ENCODE measurements at regions not wholly inside any gene's neighbourhood (a gene's known extent, or its start where the extent isn't known, plus 50 kb on each side); places are given as distances from the start of the nearest gene placed in this dataset.
"Not testable (repeated sequence)": the region's sequence is repeated elsewhere in the genome, so short reads cannot be mapped to it uniquely, and the experiment has no call there.

DNA sequence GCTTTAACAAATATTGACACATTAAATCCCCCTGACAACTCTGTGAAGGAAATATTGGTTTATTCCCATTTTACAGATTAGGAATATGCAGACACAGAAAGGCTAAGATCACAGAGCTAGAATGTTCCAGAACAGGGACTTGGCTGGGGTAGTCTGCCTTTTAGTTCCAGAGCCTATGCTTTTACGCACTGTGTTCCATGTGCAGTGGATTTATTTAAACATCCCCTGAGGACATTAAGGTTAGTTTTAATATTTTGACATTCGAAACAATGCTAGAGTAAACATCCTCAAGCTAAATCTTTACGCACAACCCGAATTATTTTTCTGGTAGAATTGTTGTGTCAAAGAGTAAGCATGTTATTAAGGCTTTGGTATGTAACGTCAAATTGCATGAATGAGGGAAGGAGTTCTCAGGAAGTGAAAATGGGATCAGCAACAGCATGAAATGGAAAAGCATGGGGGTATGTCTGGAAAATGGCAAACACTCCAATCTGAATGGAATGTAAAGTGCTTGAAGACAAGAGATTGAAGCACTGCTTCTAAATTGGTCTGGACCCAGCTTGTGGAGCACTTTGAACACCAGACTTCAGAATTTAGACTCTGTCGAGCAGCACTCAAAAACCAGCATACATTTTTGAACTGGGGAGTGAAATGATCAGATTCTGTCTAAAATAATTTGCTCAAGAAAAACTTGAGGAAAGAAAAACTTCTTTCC is 429.9 kb downstream of the CD83 start:
- Mint-ChIP-seq H3K27ac (no peak overlapping the region), H3K4me1 (peaks cover 10 to 22% (median 18%) of the 10 kb centered on the region in 3 donors), H3K9me3 (no peaks in the 10 kb centered on the region), H3K36me3 (peaks cover 5% of the 10 kb centered on the region), H3K4me3 (no peak overlapping the region), H3K27me3 (no peaks in the 10 kb centered on the region)

DNA sequence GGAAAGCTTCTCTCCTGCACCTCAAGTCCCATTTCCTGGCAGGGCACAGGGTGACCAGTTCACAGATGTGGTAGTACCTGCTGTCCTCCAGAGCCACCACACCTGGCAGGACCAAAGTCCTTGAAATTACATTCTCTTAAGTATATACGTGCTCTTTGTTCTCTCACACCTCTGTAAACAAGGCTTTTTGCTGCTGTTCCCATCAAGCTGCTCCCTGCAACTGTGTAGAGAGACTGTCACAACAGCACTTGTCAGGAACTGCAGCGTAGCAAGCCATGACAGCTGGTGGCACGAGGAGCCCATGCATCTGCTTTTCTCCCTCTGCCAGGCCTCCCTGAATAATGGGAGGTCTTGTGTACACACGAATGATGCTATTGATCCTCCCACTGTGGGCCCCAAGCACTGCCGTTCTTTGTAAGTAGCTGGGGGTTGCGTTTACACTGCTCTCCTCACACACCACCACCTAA is 431.8 kb downstream of the CD83 start:
- Mint-ChIP-seq H3K27ac (no peak overlapping the region), H3K9me3 (no peaks in the 10 kb centered on the region), H3K36me3 (peaks cover 7% of the 10 kb centered on the region), H3K4me1 (peaks cover 2 to 14% (median 5%) of the 10 kb centered on the region in 3 donors), H3K4me3 (no peak overlapping the region), H3K27me3 (no peaks in the 10 kb centered on the region)

DNA sequence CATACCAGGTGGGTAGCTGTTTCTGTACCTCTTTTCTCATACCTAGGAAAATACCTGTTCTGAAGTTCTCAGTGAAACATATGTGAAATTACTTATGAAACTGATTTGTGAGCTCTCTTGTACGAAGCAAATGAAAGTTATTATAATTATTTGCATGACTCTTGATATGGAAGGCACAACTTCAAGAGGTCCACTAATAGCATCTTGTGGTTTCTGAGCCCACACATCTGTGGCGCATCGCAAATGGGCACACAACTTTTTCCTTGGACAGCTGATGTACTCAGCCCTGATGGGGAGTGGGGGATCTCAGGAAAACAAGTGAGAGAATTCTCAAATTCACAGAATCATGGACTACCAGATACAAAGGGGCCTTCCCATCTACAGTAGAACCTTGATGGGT is 432.3 kb downstream of the CD83 start:
- Mint-ChIP-seq H3K36me3 (peaks cover 7% of the 10 kb centered on the region), H3K9me3 (no peaks in the 10 kb centered on the region), H3K27me3 (no peaks in the 10 kb centered on the region), H3K27ac (no peak overlapping the region), H3K4me1 (peaks cover 2 to 9% (median 5%) of the 10 kb centered on the region in 3 donors), H3K4me3 (no peak overlapping the region)

DNA sequence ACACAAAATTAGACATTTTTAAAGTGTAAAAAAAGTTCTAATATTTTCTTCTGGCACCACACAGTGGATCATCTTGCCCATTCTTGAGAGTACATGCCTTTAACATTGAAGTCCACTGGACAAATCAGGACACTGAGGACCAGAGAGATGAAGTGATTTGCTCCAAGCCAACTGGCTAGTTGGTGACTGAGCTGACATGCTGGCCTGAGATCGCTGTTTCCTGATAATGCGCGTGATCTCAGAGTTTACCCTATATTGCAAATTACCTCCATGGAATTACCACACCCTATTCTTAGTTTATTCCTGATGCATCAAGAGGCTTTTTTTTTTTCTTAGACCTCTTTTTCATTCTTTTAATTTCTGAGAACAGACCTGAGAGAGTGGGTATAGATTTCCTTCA is 432.8 kb downstream of the CD83 start:
- H3K4me1 Mint-ChIP-seq = peaks cover 0 to 9% (median 5%) of the 10 kb centered on the region in 3 donors
- H3K36me3 Mint-ChIP-seq = peaks cover 7% of the 10 kb centered on the region
- no peak overlapping the region for H3K27ac Mint-ChIP-seq
- no peaks in the 10 kb centered on the region for H3K9me3 Mint-ChIP-seq
- no peak overlapping the region for H3K4me3 Mint-ChIP-seq
- H3K27me3 Mint-ChIP-seq = no peaks in the 10 kb centered on the region

DNA sequence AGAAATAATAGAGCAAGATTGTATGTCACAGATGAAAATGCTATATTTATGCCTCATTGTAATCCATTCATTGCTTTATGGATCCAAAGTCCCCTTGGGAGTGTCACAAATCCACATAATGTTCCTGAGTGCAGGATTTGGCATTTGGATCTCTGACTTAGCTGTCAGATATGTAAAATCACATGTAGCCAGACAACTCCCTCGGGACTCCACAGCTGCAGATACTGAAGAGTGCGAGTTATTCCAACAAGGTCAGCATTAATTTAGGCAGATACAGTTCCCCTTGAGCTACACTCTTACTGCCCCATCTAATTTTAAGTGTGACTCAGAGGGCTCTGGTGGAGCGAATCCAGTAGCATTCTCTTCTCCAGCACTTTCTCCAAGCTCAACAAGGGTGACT is 433.2 kb downstream of the CD83 start:
- Mint-ChIP-seq H3K27me3 (no peaks in the 10 kb centered on the region), H3K27ac (no peak overlapping the region), H3K9me3 (no peaks in the 10 kb centered on the region), H3K4me1 (peaks cover 0 to 10% (median 5%) of the 10 kb centered on the region in 3 donors), H3K4me3 (no peak overlapping the region), H3K36me3 (peaks cover 7% of the 10 kb centered on the region)

DNA sequence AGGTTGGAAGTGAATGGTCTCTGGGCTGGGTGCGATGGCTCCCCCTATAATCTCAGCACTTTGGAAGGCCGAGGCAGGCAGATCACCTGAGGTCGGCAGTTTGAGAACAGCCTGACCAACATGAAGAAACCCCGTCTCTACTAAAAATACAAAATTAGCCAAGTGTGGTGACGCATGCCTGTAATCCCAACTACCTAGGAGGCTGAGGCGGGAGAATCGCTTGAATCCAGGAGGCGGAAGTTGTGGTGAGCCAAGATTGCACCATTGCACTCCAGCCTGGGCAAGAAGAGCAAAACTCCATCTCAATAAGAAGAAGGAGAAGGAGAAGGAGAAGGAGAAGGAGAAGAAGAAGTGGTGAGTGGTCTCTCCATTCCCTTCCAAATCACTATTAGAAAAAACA is 434.0 kb downstream of the CD83 start:
- H3K27me3 Mint-ChIP-seq, H3K27ac Mint-ChIP-seq, H3K36me3 Mint-ChIP-seq, H3K4me3 Mint-ChIP-seq, H3K9me3 Mint-ChIP-seq: not testable (repeated sequence)
- peaks cover 0 to 10% (median 5%) of the 10 kb centered on the region in 3 donors for H3K4me1 Mint-ChIP-seq

DNA sequence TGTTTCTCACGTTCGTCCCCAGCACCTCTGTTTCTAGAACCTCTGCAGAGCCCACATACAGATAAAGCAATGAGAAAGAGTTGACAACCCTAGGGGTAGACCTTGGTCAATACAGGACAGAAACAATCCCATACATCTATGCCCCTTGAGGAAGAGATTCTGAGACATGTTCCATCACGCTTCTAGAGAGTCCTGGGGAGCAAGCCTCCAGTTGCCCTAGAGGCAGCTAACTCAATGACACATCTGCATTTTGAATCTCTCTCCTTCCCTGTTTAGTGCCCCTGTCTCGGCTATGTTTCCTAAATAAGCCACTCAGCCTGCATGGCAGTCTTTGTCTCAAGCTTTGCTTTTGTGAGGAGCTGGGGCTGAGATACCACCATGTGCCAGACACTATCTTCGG is 435.3 kb downstream of the CD83 start:
- no peaks in the 10 kb centered on the region for H3K27me3 Mint-ChIP-seq
- H3K27ac Mint-ChIP-seq = no peak overlapping the region
- H3K9me3 Mint-ChIP-seq = no peaks in the 10 kb centered on the region
- no peak overlapping the region for H3K4me3 Mint-ChIP-seq
- H3K4me1 Mint-ChIP-seq = peaks cover 0 to 10% (median 5%) of the 10 kb centered on the region in 3 donors
- peaks cover 11% of the 10 kb centered on the region for H3K36me3 Mint-ChIP-seq

DNA sequence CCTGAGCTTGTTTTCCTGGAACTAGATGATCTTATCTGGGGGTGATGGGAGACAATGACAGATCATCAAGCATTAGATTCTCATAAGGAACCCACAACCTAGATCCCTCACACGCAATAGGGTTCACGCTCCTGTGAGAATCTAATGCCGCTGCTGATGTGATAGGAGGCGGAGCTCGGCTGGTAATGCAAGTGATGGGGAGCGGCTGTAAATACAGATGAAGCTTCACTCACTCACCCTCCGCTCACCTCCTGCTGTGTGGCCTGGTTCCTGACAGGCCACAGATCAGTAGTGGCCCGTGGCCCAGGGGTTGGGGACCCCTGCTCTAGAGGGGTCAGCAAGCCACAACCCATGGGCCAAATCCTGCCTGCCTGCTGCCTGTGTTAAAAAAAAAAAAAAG is 435.9 kb downstream of the CD83 start:
- Mint-ChIP-seq H3K27me3 (no peaks in the 10 kb centered on the region), H3K4me3 (no peak overlapping the region), H3K27ac (no peak overlapping the region), H3K36me3 (peaks cover 11% of the 10 kb centered on the region), H3K9me3 (no peaks in the 10 kb centered on the region), H3K4me1 (peaks cover 0 to 10% (median 5%) of the 10 kb centered on the region in 3 donors)

DNA sequence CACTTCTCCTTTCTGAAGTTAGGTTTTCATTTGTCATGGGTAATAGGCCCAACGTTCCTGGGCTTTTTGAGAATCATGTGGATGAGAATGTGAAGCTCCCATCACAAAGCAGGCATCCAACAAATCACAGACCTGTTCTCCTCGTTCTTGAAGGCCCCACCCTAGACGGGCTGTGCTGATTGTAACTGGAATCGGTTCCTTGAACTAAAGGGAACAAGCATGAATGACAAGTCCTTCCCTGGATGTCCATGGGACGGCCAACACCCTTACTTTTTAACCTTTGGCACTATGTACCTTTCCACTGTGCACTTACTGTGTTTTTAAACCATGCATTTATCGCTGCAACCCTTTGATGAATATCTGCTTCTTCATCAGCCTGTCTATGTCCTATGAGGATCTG is 438.2 kb downstream of the CD83 start:
- no peak overlapping the region for H3K4me3 Mint-ChIP-seq
- H3K36me3 Mint-ChIP-seq = peaks cover 8% of the 10 kb centered on the region
- H3K4me1 Mint-ChIP-seq = peaks cover 0 to 3% (median 0%) of the 10 kb centered on the region in 3 donors
- peak overlapping the region in 1 of 3 donors; percentile 0 for H3K27ac Mint-ChIP-seq
- no peaks in the 10 kb centered on the region for H3K27me3 Mint-ChIP-seq
- no peaks in the 10 kb centered on the region for H3K9me3 Mint-ChIP-seq

DNA sequence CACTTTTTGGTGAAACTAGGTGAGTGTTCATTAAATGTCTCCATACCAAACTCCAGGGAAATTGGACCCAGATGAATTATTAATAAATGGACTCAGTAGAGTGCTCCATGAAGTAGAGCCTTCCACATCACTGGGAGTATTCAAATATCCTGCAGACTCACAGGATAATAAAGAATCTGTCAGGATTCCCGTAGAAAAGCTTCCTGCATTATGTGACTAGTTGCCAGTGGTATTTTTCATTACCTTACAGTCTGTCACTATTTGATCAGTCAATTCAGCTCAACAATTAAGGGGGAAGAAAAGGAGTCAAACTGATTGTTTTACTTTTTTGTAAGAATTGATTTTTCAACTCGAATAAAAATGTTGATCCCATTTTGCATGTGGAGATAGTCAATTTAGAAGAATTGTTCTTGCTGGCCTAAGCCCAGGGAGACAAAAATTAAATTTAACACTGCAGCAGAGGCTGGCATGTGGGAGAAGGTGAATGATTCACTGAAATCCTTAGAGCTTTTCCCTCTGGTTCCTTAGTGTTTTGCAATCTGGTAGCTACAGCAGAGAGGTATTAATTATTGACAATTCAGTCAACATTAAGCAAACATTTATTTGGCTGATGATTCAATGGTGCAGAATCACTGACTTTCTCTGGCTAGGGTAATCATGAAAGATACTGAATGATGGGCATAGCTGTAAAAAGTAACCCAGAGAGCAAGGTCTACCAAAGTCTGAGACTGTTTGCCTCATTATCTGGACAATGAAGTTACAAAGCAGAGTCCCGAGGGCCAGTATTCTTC is 442.4 kb downstream of the CD83 start:
- Mint-ChIP-seq H3K27me3 (no peaks in the 10 kb centered on the region), H3K27ac (no peak overlapping the region), H3K4me3 (no peak overlapping the region), H3K9me3 (peaks cover 0 to 9% (median 4%) of the 10 kb centered on the region in 3 donors), H3K36me3 (peaks cover 10% of the 10 kb centered on the region), H3K4me1 (peaks cover 0 to 3% (median 2%) of the 10 kb centered on the region in 3 donors)

DNA sequence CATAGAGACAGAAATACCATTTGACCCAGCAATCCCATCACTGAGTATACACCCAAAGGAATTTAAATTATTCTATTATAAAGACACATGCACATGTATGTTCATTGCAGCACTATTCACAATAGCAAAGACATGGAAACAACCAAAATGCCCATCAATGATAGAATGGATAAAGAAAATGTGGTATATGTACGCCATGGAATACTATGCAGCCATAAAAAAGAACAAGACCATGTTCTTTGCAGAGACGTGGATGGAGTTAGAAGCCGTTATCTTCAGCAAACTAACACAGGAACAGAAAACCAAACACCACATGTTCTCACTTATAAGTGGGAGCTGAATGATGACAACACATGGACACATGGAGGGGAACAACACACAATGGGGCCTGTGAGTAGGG is 444.0 kb downstream of the CD83 start:
- H3K36me3 Mint-ChIP-seq, H3K4me1 Mint-ChIP-seq, H3K4me3 Mint-ChIP-seq, H3K27me3 Mint-ChIP-seq, H3K9me3 Mint-ChIP-seq, H3K27ac Mint-ChIP-seq: not testable (repeated sequence)

DNA sequence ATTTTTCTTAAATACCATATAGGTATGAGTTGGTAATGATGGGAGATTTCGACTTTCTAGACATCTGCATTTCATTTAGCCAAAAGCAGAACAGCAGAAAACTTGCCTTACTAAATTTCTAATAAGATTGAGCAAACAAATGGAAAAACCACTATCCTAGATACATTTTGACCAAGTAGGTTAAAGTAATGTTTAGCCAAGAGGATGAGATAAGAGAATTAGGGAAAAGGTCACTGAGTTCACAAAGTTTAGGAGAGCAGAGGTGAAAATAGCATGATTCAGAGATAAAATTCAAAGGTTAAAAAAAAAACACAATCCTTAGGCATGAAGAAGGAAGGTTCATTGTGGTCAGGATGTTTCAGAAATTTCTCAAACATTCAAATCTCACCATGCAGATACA is 450.3 kb downstream of the CD83 start:
- Mint-ChIP-seq H3K4me1 (peaks cover 7 to 30% (median 10%) of the 10 kb centered on the region in 3 donors), H3K36me3 (peaks cover 4% of the 10 kb centered on the region), H3K27me3 (peaks cover 1% of the 10 kb centered on the region), H3K27ac (no peak overlapping the region), H3K9me3 (peaks cover 0 to 4% (median 4%) of the 10 kb centered on the region in 3 donors), H3K4me3 (no peak overlapping the region)

DNA sequence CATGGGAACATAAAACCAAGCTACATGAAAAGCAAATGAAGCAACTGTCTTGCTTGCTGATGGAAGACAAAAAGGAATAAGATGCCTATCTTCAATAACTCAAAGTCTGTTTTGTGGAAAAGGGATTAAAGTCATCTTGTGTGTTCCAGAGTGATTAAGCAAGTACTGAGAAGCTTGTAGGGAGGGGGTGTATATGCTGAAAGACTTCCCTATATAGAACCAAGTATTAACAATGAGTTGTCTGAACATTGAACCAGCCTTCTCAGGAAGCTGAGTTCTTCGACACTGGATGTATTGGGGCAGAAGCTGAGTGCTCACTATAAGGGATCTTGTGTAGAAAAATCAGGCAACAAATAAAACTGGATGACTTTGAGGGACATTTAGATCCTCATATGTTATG is 451.8 kb downstream of the CD83 start:
- Mint-ChIP-seq H3K27me3 (peaks cover 1% of the 10 kb centered on the region), H3K4me1 (peaks cover 18 to 44% (median 22%) of the 10 kb centered on the region in 3 donors), H3K36me3 (peaks cover 2% of the 10 kb centered on the region), H3K9me3 (peaks cover 0 to 4% (median 2%) of the 10 kb centered on the region in 3 donors), H3K27ac (no peak overlapping the region), H3K4me3 (no peak overlapping the region)

DNA sequence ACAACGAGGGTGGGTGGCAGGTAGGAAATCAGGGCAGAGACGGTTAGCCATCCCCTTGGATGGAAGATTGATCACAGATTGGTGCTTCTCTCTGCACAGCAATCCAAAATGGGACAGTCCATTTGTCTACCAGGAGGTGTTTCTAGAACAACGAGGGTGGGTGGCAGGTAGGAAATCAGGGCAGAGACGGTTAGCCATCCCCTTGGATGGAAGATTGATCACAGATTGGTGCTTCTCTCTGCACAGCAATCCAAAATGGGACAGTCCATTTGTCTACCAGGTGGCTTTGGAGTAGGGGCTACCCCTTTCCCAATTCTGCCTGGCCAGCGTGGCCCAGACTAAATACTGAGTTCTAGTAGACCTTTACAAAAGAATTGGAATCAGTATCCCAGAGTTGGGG is 452.3 kb downstream of the CD83 start:
- Mint-ChIP-seq H3K4me3 (peak overlapping the region in 1 of 4 donors; percentile 55), H3K4me1 (peaks cover 22 to 47% (median 24%) of the 10 kb centered on the region in 3 donors)
- H3K9me3 Mint-ChIP-seq, H3K27ac Mint-ChIP-seq, H3K36me3 Mint-ChIP-seq, H3K27me3 Mint-ChIP-seq: not testable (repeated sequence)

DNA sequence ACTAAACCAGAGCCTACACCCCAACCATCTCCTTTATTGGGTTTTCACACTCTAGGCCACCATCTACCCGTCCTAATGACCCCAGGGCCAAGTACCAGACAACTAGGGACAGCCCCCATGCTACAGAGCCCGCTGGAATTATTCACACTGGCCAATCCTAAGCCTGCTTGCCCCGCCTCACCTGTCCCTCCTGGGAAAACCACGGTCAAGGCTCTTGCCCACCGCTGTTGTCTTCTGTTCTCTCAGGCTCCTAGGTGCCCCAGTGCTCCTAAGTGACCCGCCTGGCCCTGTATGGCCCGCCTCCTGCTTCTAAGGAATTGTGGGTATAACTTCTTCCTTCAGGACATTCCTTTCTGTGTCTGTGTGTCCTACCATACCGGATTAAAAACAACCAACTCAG is 453.4 kb downstream of the CD83 start:
- Mint-ChIP-seq H3K36me3 (no peaks in the 10 kb centered on the region), H3K4me1 (peaks cover 23 to 47% (median 24%) of the 10 kb centered on the region in 3 donors), H3K27me3 (peaks cover 1% of the 10 kb centered on the region), H3K9me3 (peaks cover 0 to under 1% (median 0%) of the 10 kb centered on the region in 3 donors), H3K27ac (no peak overlapping the region), H3K4me3 (no peak overlapping the region)

Measured in IgD-negative memory B cell (primary cell).